A172 (cell line): ENCODE measurements at regions not wholly inside any gene's neighbourhood (a gene's known extent, or its start where the extent isn't known, plus 50 kb on each side); places are given as distances from the start of the nearest gene placed in this dataset.
"Not testable (repeated sequence)": the region's sequence is repeated elsewhere in the genome, so short reads cannot be mapped to it uniquely, and the experiment has no call there.

Experiments
- DNase-seq: peaks from one replicate; pipeline ENCODE4 v3.0.0-alpha.2; 2015; ENCODE audit warnings: low spot score

DNA sequence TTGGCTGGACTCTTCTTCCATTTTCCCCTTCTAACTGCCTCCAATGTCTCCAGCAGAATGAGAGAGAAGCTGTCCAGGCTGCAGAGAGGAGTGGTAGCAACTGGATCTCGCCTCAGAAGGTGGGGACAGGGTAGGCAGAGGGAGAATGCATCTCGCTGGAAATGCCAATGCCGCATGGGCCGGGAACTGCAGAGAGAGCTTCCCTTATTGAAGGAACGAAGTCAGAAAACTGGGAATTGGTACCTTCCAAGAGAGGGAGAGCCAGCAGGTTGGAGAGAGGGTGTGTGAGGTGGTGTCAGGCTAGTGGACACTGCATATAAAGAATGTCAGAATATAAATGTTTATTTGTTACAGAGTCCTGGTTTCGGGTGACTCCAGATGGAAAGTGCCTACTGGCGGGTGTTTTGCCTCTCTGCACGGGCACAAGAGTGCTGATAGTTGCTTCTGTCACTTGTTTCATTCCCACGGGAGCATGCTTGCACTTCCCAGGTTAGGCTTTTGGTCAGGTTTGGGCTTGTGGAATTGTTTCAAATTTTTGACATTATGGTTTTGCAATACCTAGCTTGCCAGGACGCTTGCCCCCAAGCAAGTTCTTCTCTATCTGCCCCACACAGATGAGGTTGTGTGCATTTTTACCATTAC, 156.8 kb upstream of the STS start:
- no peak for DNase-seq

DNA sequence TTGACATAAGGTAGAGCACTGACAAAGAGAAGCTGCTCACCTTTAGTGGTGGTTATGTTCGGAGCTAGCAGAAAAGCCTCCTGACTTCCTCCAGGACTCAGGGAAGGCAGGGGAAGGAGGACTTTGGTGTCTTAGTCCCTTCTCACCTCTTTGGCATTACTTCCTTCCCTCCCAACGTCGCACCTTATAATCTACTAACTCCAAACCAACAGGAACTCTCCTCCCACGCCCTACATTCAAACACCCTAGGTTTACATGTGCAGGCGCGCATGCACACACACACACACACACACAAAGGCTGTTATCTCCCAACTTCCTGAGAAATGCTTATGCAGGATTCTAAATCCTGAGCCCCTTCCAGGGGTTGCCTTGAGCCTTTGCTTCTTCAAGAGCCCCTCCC, 157.7 kb upstream of the STS start:
- DNase-seq: no peak

DNA sequence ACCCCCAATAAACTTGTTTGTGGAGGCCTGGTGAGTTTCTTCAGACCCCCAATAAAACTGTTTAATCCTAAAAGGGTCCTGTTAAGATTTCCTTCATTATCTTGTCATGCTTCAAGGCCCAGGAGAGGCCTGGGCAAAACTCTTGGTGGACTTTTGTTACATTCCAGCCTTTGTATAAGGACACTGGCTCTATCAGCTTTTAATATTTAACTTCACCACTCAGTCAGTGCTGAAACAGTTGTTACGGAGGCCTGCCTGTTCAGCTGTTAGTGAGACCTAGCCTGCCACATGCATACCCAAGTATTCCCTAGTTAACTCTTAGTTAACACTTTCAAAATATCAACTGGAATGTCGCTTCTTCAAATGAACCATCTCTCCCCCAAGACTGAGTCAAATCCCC, 158.8 kb upstream of the STS start:
- not testable (repeated sequence) for DNase-seq

DNA sequence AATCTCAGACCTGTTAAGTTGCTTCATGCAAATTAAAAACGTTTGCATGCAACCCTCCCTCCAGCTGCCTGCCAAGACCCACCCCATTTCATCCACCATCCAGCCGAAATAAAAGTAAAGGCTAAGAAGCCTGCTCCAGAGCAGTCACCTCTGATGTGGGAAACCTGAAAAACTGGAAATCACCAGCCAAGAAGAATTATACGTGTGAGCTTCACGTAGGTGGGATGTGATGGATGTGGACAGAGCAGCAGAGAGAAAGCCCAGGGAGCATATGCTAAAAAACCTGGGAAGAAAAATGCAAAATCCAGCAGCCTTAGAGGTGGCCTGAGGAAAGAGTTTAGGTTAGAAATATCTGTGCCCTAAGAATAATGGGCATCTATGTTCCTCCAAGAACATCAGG, 160.6 kb upstream of the STS start:
- no peak for DNase-seq

DNA sequence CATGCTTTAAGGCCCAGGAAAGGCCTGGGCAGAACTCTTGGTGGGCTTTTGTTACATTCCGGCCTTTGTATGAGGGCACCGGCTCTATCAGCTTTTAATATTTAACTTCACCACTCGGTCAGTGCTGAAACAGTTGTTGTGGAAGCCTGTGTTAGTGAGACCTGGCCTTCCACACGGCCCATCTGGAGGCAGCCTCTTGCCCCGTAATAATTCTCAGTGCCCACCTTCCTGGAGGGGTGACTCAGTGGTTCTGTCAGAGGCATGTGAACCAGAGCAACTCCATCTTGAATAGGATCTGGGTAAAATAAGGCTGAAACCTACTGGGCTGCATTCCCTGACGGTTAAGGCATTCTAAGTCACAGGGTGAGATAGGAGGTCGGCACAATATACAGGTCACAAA, 162.0 kb upstream of the STS start:
- DNase-seq: no peak

DNA sequence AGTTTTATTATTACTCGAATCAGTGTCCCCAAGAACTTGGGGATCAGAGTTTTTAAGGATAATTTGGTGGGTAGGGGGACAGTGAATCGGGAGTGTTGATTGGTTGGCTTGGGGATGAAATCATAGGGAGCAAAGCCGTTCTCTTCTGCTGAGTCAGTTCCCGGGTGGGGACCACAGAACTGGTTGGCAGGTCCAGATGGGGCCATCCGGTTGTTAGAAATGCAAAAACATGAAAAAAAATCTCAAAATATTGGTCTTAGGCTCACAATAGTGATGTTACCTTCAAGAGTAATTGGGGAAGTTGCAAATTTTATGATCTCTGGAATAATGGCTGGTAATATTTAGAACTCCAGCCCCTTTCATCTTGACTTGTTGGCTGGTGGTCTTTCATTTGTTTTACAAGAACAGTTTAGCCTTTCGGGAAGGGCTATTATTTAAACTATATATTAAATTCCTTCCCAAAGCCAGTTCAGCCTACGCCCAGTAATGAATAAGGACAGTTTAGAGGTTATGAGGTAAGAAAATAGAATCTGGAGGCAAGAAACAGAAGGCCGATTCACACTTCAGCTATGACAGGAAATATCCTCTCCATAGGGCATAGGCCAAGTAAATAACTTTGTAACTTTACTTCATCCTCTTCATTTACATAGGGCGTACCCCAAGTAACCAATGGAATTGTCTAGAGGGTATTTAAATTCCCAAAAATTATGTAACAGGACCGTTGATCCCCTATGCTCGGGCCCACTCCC, 164.1 kb upstream of the STS start:
- peak; percentile 49 for DNase-seq

DNA sequence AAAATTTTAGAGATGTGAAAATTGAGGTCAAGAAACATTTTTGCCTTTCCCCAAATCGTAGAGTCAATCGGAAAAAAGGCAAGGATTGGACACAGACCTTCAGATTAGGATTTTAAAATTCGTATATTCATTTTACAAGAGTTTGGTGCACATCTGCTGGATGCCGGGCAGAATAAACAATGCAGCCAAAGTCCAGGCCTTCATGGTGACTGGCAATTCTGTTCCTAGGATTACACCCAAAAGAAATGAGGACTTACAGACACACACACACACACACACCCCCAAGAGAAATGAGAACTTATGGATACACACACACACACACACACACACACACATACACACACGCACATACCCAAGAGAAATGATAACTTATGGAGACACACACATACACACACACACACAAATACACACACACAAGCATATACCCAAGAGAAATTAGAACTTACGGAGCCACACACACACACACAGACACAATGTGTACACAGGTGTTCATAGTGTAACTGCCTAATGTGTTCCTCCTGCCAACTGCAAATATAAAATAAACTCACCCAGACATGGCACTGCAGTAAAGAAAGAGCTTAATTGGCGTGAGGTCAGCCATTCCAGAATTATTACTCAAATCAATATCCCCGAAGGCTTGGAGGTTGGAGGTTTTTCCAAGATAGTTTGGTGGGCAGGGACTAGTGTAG, 165.7 kb upstream of the STS start:
- DNase-seq: no peak

DNA sequence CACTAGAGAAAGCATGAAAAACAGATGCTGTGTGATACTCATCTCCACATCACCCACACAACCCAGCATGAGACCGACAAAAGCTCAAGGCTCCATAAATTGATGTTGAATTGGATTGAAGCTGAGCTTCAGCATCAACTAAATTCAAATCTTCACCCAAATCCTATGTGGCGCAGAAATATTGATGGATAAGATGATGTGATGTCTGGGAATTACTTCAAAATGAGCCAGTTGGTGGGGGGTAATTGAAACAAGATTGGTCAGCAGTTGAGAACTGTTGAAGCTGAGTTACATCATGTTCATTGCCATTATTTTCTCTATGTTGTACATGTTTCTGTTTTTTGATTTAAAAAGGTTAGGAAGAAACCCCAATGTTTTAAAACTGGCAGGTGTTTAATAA, 166.5 kb upstream of the STS start:
- DNase-seq: no peak

DNA sequence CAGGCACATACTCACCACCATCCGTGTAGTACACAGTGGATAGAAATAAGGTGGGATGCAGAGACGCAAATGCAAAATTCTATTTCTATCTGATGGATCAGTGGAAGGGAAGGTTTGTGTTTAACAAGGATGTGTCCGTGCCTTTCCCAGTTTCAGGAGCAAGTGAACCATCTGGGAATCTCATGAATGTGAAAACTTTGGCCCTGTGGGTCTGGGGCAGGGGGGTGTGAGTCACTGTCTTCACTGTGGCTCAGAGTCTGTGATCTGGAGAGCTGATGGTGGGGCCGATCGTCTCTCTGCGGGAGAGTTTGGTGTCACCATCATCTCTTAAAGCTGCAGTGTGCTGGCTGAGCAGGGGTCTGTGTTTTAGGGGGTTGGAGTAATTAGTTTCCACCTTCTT, 179.3 kb upstream of the STS start:
- no peak for DNase-seq

DNA sequence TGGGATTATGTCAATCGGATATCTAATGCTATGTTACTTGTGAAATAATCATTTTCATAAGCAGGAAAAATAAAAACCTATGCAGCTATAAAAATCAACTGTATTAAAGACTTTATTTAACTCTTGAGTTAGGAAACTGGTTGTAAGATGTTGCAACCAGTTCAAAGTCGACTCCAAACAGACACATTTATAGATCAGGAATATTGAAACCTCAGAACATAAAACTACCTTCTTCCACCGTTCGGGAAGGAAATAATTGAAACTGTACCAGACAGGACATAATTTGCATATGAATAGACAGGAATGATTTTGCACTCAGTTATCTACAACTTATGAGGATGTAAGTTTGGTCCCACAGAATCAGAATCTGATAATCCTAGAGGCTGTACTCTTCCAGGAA, 181.8 kb upstream of the STS start:
- DNase-seq: no peak

DNA sequence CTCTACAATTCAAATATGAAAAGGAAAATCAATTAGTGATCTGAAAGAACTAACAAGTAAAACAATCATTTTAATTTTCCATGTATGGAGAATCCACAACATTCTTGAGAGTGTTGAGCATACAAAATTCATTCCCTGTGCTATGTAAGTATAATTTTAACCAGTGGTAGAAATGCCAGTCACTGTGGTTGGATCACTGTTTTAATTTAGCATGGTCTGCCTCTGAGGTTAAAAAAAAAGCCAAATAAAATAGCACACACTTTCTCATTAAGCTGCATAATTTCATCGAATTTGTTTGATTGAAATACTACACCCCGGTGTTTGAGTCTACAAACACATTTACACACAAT, 185.5 kb upstream of the STS start:
- DNase-seq: no peak

DNA sequence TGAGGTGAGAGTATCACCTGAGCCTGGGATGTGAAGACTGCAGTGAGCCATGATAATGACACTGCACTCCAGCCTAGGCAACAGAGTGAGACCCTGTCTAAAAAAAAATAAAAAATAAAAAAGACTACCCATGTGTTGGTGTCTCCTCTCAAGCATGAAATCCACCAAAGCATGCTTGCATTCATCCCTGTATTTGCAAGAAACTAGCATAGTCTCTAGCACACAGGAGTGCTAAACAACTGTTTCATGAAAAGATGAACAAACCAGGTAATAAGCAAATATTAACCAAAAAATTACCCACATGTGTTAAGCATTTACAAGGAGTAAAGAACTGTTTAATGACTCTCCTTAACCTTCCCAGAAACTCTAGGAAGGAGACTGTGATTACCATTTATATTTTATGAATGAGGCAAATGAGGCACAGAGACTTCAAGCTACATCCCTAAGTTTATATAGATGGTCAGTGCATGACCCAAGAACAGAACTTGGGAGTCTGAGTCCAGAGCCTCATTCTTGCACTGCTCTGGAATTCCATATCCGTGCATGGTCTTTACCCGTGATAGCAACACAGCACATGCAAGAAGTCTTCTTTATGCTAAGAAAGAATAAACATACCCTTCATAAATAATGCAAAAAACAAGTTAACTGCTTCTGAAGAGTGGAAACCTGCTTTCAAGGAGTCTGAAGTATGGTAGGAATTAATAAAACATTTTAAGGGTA, 186.1 kb upstream of the STS start:
- no peak for DNase-seq

DNA sequence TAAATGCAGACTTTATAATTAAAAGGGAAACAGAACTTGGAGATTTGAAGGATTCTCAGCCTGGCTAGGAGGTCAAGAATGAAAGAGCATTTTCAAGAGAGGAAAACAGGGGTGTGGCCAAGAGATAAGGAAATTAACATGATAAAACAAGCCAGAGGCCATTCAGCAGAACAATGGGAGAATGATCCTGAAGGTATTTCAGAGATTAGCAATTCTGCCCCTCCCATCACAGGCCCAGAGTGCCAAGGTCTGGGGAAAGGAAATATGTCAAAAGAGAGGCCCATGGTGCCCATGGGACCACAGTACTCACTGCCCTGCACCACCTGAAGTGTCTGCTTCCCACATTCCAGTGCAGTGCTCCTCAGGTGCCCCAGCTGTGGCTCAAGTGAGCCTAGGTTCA, 188.5 kb upstream of the STS start:
- no peak for DNase-seq

DNA sequence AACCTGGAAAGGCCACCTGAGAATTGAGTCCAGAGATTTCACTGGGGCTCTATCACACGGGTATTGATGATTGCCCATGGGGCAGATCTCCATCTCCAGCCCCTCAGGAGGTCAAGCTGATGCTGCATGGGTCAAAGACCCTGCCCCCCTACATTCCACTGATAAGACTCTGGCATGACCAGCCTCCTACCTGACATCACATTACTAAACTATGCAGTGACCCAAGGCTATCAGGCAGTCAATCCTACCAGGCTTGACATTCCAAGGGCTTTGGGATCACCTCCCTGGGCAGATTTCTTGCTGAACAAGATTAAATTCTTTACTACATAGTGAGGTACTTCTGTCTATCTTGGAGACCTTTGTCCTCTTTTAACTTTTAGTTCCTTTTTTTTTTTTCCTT, 192.7 kb upstream of the STS start:
- DNase-seq: no peak

DNA sequence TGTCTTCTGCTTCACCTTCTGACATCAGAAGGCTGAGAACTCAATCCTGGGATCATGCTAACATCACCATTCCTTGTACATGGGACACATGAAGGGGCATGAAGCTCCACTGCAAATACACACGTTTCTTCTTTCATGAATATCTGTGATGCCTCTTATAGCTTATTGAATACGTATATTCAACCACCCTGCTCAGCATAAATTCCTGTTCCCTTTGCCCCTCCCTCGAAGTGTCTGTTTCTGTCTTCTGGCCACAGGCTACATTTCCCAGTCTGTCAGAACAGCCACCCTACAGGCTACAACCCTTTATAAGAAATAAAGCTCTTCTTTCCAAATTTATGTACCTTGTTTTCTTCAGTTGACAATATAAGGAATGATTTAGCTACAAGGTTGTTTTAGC, 201.3 kb upstream of the STS start:
- no peak for DNase-seq

DNA sequence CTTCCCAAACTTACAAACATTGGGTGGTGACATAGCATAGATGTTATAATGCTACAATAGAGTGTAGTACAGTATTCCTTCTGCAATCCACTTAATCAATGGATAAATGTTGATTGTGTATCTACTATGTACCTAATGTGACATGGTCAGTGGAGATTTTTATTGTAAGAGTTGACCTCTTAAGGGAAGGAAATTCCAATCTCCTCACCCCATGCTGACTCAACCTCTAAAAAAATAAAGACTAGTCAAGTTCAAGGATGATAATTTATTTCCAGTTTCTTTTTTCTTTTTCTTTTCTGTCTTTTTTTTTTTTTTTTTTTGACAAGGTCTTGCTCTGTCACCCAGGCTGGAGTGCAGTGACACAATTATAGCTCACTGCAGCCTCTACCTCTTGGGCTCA, 206.5 kb upstream of the STS start:
- DNase-seq: peak; percentile 18

DNA sequence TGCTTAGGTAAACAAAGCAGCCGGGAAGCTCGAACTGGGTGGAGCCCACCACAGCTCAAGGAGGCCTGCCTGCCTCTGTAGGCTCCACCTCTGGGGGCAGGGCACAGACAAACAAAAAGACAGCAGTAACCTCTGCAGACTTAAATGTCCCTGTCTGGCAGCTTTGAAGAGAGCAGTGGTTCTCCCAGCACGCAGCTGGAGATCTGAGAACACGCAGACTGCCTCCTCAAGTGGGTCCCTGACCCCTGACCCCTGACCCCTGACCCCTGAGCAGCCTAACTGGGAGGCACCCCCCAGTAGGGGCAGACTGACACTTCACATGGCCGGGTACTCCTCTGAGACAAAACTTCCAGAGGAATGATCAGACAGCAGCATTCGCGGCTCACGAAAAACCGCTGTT, 214.6 kb upstream of the STS start:
- not testable (repeated sequence) for DNase-seq

DNA sequence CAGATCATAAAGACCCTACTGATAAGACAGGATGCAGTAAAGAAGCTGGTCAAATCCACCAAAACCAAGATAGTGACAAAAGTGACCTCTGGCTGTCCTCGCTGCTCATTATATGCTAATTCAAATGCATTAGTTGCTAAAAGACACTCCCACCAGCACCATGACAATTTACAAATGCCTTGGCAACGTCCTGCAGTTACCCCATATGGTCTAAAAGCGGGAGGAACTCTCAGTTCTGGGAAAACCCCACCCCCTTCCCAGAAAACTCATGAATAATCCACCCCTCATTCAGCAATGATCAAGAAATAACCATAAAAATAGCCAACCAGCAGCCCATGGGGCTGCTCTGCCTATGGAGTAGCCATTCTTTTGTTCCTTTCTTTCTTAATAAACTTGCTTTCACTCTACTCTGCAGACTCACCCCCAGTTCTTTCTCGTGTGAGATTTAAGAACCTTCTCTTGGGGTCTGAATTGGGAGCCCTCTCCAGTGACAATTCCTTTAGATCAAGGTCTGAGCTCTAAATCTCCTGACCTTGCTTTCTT, 217.1 kb upstream of the STS start:
- no peak for DNase-seq

DNA sequence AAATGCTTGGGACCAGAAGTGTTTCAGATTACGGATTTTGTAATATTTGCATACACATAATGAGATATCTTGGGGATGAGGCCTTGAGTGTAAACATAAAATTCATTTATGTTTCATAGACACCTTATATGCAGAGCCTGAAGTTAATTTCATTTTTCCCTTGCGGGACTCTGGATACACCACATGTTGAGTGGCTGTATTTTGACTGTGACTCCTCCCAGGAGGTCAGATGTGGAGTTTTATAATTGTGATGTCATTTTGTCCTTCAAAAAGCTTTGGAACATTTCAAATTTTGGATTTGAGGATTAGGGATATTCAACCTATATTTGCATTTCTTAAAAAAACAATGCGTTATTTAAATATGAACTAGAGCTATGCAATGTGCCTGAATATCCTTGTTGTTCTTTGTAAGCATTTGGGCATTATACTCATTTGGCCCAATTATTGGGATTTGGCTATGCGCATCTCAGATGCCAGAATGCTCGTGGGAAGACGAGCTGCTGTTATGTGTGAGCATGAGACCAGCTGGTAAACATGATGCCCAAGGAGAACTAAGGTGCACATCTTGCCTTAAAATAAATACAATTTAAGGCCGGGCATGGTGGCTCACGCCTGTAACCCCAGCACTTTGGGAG, 223.0 kb upstream of the STS start:
- no peak for DNase-seq

DNA sequence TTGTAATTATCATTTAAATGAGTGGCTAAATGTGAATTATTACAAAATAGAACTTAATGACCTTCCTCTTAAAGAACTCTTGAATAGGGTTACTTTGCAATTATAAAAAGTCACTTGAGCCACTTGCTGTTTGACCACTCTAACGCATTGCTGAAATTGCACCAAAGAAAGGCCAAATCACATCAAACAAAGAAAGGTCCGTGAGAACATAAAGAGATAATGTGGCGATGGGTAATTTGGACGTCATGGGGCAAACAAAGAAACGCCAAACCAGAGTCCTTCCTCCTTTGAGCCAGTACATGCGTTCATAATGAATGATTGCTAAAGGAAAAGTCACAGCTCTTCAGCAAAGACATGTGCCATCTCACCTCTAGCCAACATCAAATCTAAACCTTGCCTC, 229.8 kb upstream of the STS start:
- no peak for DNase-seq

DNA sequence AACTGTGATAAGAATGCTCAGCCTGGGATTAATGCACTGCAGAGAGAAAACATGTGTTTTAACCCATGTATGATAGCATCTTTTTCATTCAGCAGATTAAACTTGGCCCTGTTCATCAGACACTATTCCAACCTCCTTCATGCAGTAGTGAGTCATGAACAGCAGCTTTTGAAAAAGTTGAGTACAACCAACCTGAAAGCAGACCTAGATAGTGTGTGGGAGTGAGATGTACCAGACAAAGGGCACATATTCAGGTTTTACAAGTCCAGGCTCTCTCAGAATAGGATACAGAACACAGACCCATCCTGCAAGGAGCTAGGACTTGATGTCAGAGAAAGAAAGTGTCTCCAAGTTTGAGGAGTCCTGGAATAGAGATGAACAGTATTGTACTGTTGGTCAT, 237.3 kb upstream of the STS start:
- no peak for DNase-seq

DNA sequence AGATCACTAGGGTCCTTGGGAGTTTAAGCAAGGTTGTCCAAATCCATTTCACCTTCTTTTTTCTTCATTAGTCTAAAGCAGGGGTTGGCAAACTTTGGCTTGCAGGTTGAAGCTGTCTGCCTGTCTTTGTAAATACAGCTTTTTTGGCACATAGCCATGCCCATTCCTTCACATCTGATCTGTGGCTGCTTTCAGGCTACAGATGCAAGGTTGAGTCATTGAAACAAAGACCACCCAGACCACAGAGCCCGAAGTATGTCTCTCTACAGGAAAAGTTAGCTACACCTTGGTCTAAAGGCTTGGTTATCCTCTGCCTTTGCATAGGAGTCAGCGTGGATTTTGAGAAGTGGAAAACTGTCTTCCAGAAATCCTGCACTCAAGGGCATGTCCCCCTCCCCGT, 238.1 kb upstream of the STS start:
- no peak for DNase-seq
